Neuronal stem cell (in vitro differentiated cells): ENCODE measurements at regions not wholly inside any gene's neighbourhood (a gene's known extent, or its start where the extent isn't known, plus 50 kb on each side); places are given as distances from the start of the nearest gene placed in this dataset.
"Not testable (repeated sequence)": the region's sequence is repeated elsewhere in the genome, so short reads cannot be mapped to it uniquely, and the experiment has no call there.

ENCODE experiments used
- DNase-seq: peaks from one replicate; pipeline ENCODE4 v3.0.0-alpha.2; 2013; ENCODE audit warnings: low spot score
- H2AFZ ChIP-seq: one replicate; pipeline ENCODE4 v1.6.1; 2013; ENCODE audit warnings: mild to moderate bottlenecking, low read length, inconsistent platforms
- H2AK5ac ChIP-seq: 2 replicates; pipeline ENCODE4 v1.6.1; 2013; ENCODE audit warnings: low read depth, mild to moderate bottlenecking, inconsistent platforms, low read length, moderate library complexity, mixed read lengths
- H2BK120ac ChIP-seq: 2 replicates; pipeline ENCODE4 v1.6.1; 2013; ENCODE audit warnings: low read depth, mild to moderate bottlenecking, inconsistent platforms, low read length, moderate library complexity, mixed read lengths
- H2BK12ac ChIP-seq: one replicate; pipeline ENCODE4 v1.6.1; 2013; ENCODE audit warnings: low read length, inconsistent platforms
- H2BK15ac ChIP-seq: 2 replicates; pipeline ENCODE4 v1.6.1; 2013; ENCODE audit warnings: mild to moderate bottlenecking, low read length, inconsistent platforms, mixed read lengths
- H2BK5ac ChIP-seq: one replicate; pipeline ENCODE4 v1.6.1; 2013; ENCODE audit warnings: inconsistent platforms, mild to moderate bottlenecking, low read length, moderate library complexity
- H3K14ac ChIP-seq: one replicate; pipeline ENCODE4 v1.6.1; 2013; ENCODE audit warnings: low read length, inconsistent platforms
- H3K18ac ChIP-seq: 2 replicates; pipeline ENCODE4 v1.6.1; 2013; ENCODE audit warnings: low read length, inconsistent platforms
- H3K23ac ChIP-seq: 2 replicates; pipeline ENCODE4 v1.6.1; 2013; ENCODE audit warnings: low read depth, mild to moderate bottlenecking, mixed read lengths, low read length, inconsistent platforms; ENCODE audit not compliant: poor library complexity
- H3K27ac ChIP-seq: replicated peaks from 3 replicates; pipeline ENCODE4 v1.5.1; 2013; ENCODE audit warnings: low read length, inconsistent platforms
- H3K27me3 ChIP-seq, 3 experiments: 2 replicates each; pipeline ENCODE4 v1.6.1; 2013; ENCODE audit warnings: low read length in 3 of 3, mild to moderate bottlenecking in 2 of 3, inconsistent platforms in 1 of 3, low read depth in 1 of 3, mixed read lengths in 1 of 3, moderate library complexity in 1 of 3; ENCODE audit not compliant: control insufficient read depth in 3 of 3, insufficient read depth in 3 of 3
- H3K36me3 ChIP-seq, 2 donors: replicated peaks in 1 of 2; 2 replicates each; pipeline ENCODE4 v1.6.1; 2013; ENCODE audit warnings: low read length in 2 of 2; ENCODE audit not compliant: control insufficient read depth in 2 of 2, insufficient read depth in 2 of 2
- H3K4ac ChIP-seq: 2 replicates; pipeline ENCODE4 v1.6.1; 2013; ENCODE audit warnings: inconsistent platforms, mild to moderate bottlenecking, low read length, moderate library complexity
- H3K4me1 ChIP-seq, 2 donors: 1 replicate in 1 of 2; 2 replicates in 1 of 2; pipeline ENCODE4 v1.6.1; 2013; ENCODE audit warnings: low read length in 2 of 2, low read depth in 1 of 2; ENCODE audit not compliant: control insufficient read depth in 2 of 2, insufficient read depth in 1 of 2
- H3K4me2 ChIP-seq: one replicate; pipeline ENCODE4 v1.6.1; 2013; ENCODE audit warnings: mild to moderate bottlenecking, low read length, inconsistent platforms; ENCODE audit not compliant: insufficient read depth, poor library complexity, severe bottlenecking
- H3K4me3 ChIP-seq, 2 donors: 2 replicates each; pipeline ENCODE4 v1.5.1; 2013; ENCODE audit warnings: low read length in 2 of 2, mild to moderate bottlenecking in 2 of 2, inconsistent platforms in 1 of 2, moderate library complexity in 1 of 2
- H3K79me1 ChIP-seq: one replicate; pipeline ENCODE4 v1.6.1; 2013; ENCODE audit warnings: low read depth, mild to moderate bottlenecking, inconsistent platforms, low read length, moderate library complexity
- H3K9ac ChIP-seq: one replicate; pipeline ENCODE4 v1.6.1; 2013; ENCODE audit warnings: mild to moderate bottlenecking, low read depth, low read length, inconsistent platforms; ENCODE audit not compliant: poor library complexity
- H3K9me3 ChIP-seq, 2 donors: replicated peaks in 1 of 2; 2 replicates each; pipeline versions ENCODE3 to v1.6.1; 2013; ENCODE audit warnings: low read length in 2 of 2, mild to moderate bottlenecking in 2 of 2, inconsistent platforms in 1 of 2, low read depth in 1 of 2, mixed read lengths in 1 of 2, moderate library complexity in 1 of 2; ENCODE audit not compliant: control insufficient read depth in 2 of 2, insufficient read depth in 1 of 2
- H4K8ac ChIP-seq: one replicate; pipeline ENCODE4 v1.6.1; 2013; ENCODE audit warnings: low read depth, mild to moderate bottlenecking, inconsistent platforms, low read length, moderate library complexity
- H4K91ac ChIP-seq: one replicate; pipeline ENCODE4 v1.6.1; 2013; ENCODE audit warnings: low read length, low read depth, mild to moderate bottlenecking, inconsistent platforms; ENCODE audit not compliant: poor library complexity
- WGBS, 2 donors: extraction: QIAGEN DNeasy Blood & Tissue Kit; methylation state at CpG; one replicate each; pipeline ENCODE4 v1.1.7; 2013; ENCODE audit warnings: missing lambda C conversion rate in 2 of 2, mixed read lengths in 1 of 2; ENCODE audit not compliant: insufficient read length in 2 of 2, insufficient replicate concordance in 1 of 2; ENCODE audit errors: extremely low coverage in 2 of 2; 5-methylcytosine and 5-hydroxymethylcytosine counted together

GRCh38 chr7:142495301-142495700 lies 237.4 kb upstream of the PRSS58 start:
- H4K8ac ChIP-seq, H4K91ac ChIP-seq, H3K14ac ChIP-seq, H3K4me1 ChIP-seq, H3K27ac ChIP-seq, H3K36me3 ChIP-seq, H3K4me2 ChIP-seq, H3K18ac ChIP-seq, H3K9me3 ChIP-seq, H3K27me3 ChIP-seq, H3K4me3 ChIP-seq, H2BK120ac ChIP-seq, H2BK12ac ChIP-seq, H3K79me1 ChIP-seq, H2BK5ac ChIP-seq, H2BK15ac ChIP-seq, H3K9ac ChIP-seq, H3K4ac ChIP-seq, DNase-seq, H2AK5ac ChIP-seq, H2AFZ ChIP-seq, H3K23ac ChIP-seq: not testable (repeated sequence)

- H2AK5ac ChIP-seq = no peak overlapping the region
- no peak overlapping the region for H3K27ac ChIP-seq
- no peak overlapping the region for H3K4me3 ChIP-seq
- H3K4me1 ChIP-seq = no peaks in the 10 kb centered on the region
- H3K23ac ChIP-seq = no peak overlapping the region
- no peak overlapping the region for H2AFZ ChIP-seq
- H3K79me1 ChIP-seq = no peaks in the 10 kb centered on the region
- no peaks in the 10 kb centered on the region for H3K36me3 ChIP-seq
- DNase-seq = no peak
- H4K8ac ChIP-seq = no peak overlapping the region
- H3K14ac ChIP-seq = no peak overlapping the region
- H4K91ac ChIP-seq = no peak overlapping the region
- no peak overlapping the region for H3K4ac ChIP-seq
- H3K4me2 ChIP-seq = no peak overlapping the region
- no peak overlapping the region for H2BK15ac ChIP-seq
- no peak overlapping the region for H2BK5ac ChIP-seq
- H3K9ac ChIP-seq = no peak overlapping the region
- no peak overlapping the region for H2BK120ac ChIP-seq
- H3K18ac ChIP-seq = no peak overlapping the region
- H3K27me3 ChIP-seq = peaks cover 0 to 2% (median 0%) of the 10 kb centered on the region in 3 experiments
- no CpG with 5 or more reads among the region's 2 CpGs for WGBS, 2 donors
- no peaks in the 10 kb centered on the region for H3K9me3 ChIP-seq
- no peak overlapping the region for H2BK12ac ChIP-seq
Observed at GRCh38 chr7:142494021-142494420, 236.2 kb upstream of the PRSS58 start.

- no peak overlapping the region for H2BK5ac ChIP-seq
- H2BK15ac ChIP-seq = no peak overlapping the region
- H4K8ac ChIP-seq = no peak overlapping the region
- H2BK12ac ChIP-seq = no peak overlapping the region
- H3K4me1 ChIP-seq = peaks cover 0 to 2% of the 10 kb centered on the region in 2 donors
- H3K79me1 ChIP-seq = no peaks in the 10 kb centered on the region
- no peak overlapping the region for H2AFZ ChIP-seq
- H3K4me3 ChIP-seq = no peak overlapping the region
- H3K14ac ChIP-seq = no peak overlapping the region
- H2BK120ac ChIP-seq = no peak overlapping the region
- no peak overlapping the region for H2AK5ac ChIP-seq
- WGBS, 2 donors = no CpG with 5 or more reads among the region's 7 CpGs
- no peak overlapping the region for H3K23ac ChIP-seq
- no peak overlapping the region for H3K18ac ChIP-seq
- H3K36me3 ChIP-seq = no peaks in the 10 kb centered on the region
- H3K9me3 ChIP-seq = no peaks in the 10 kb centered on the region
- H3K27me3 ChIP-seq = no peaks in the 10 kb centered on the region
- H3K4ac ChIP-seq = no peak overlapping the region
- no peak overlapping the region for H3K4me2 ChIP-seq
- DNase-seq = no peak
- H3K9ac ChIP-seq = no peak overlapping the region
- no peak overlapping the region for H4K91ac ChIP-seq
- H3K27ac ChIP-seq = no peak overlapping the region
Observed at GRCh38 chr7:142488842-142489241, 231.0 kb upstream of the PRSS58 start.

GRCh38 chr7:142488036-142488633 lies 230.3 kb upstream of the PRSS58 start:
- H4K8ac ChIP-seq = no peak overlapping the region
- H2BK5ac ChIP-seq = no peak overlapping the region
- no peak overlapping the region for H2AFZ ChIP-seq
- no peak overlapping the region for H3K14ac ChIP-seq
- no peaks in the 10 kb centered on the region for H3K36me3 ChIP-seq
- H3K4ac ChIP-seq = no peak overlapping the region
- H3K18ac ChIP-seq = no peak overlapping the region
- H3K4me1 ChIP-seq = peaks cover 0 to 2% of the 10 kb centered on the region in 2 donors
- no peak overlapping the region for H3K27ac ChIP-seq
- no peak overlapping the region for H2BK15ac ChIP-seq
- WGBS, 2 donors = no CpG with 5 or more reads among the region's 10 CpGs
- no peak for DNase-seq
- H3K9ac ChIP-seq = peak overlapping the region; percentile 10
- no peak overlapping the region for H3K4me3 ChIP-seq
- no peak overlapping the region for H3K4me2 ChIP-seq
- H4K91ac ChIP-seq = no peak overlapping the region
- no peaks in the 10 kb centered on the region for H3K9me3 ChIP-seq
- no peak overlapping the region for H2BK12ac ChIP-seq
- H3K27me3 ChIP-seq = no peaks in the 10 kb centered on the region
- no peak overlapping the region for H2AK5ac ChIP-seq
- no peak overlapping the region for H2BK120ac ChIP-seq
- H3K79me1 ChIP-seq = no peaks in the 10 kb centered on the region
- H3K23ac ChIP-seq = no peak overlapping the region
